WTC11 (cell line): ENCODE measurements at regions not wholly inside any gene's neighbourhood (a gene's known extent, or its start where the extent isn't known, plus 50 kb on each side); places are given as distances from the start of the nearest gene placed in this dataset.

Experiments
- ATAC-seq: fragments of 200-7000 bp; cut with Tn5 transposase; 2 replicates; pipeline ENCODE4 v1.10.0; 2021; ENCODE audit warnings: mild to moderate bottlenecking, moderate library complexity
- CTCF ChIA-PET: fragments of 300-600 bp; sonication (Branson Sonifier 250); formaldehyde crosslinking; loops from one replicate; lab custom pipeline; 2021; ENCODE audit warnings: antibody characterized with exemption; lab: Charles Lee
- POLR2A ChIA-PET: fragments of 350-600 bp; sonication (Branson Sonifier 250); formaldehyde crosslinking; loops from one replicate; lab custom pipeline; 2021; ENCODE audit warnings: antibody characterized with exemption; lab: Charles Lee
- DNase-seq: peaks from one replicate; pipeline ENCODE4 v3.0.0; 2021; ENCODE audit warnings: low spot score
- H3K27ac Mint-ChIP-seq: 2 replicates; pipeline ENCODE4 v1.8.0; 2021; ENCODE audit warnings: mixed read lengths
- H3K27me3 Mint-ChIP-seq: 2 replicates; pipeline ENCODE4 v1.8.0; 2021; ENCODE audit warnings: low read depth, mild to moderate bottlenecking, moderate library complexity, mixed read lengths
- H3K36me3 Mint-ChIP-seq: 2 replicates; pipeline ENCODE4 v1.8.0; 2021; ENCODE audit warnings: mixed read lengths
- H3K4me1 Mint-ChIP-seq: 2 replicates; pipeline ENCODE4 v1.8.0; 2022; ENCODE audit warnings: mixed read lengths
- H3K4me3 Mint-ChIP-seq: 2 replicates; pipeline ENCODE4 v1.8.0; 2021; ENCODE audit warnings: mild to moderate bottlenecking, moderate library complexity, mixed read lengths
- H3K9me3 Mint-ChIP-seq: 2 replicates; pipeline ENCODE4 v1.8.0; 2021; ENCODE audit warnings: mixed read lengths
- CTCF ChIP-seq: fragments of 200-600 bp; IDR thresholded peaks from 2 replicates; pipeline ENCODE4 v1.8.0; 2022; ENCODE audit warnings: antibody characterized with exemption
- ELF4 ChIP-seq: sonication (generic); formaldehyde crosslinking; IDR thresholded peaks from 2 replicates; pipeline ENCODE4 v1.8.1; 2022; ENCODE audit warnings: low read depth, mild to moderate bottlenecking, moderate library complexity, missing genetic modification reagents
- ESRRA ChIP-seq: sonication (generic); formaldehyde crosslinking; IDR thresholded peaks from 2 replicates; pipeline ENCODE4 v1.8.1; 2022; ENCODE audit warnings: mild to moderate bottlenecking, missing genetic modification reagents, borderline replicate concordance
- ETV6 ChIP-seq: sonication (generic); formaldehyde crosslinking; IDR thresholded peaks from 2 replicates; pipeline ENCODE4 v1.8.1; 2022; ENCODE audit warnings: mild to moderate bottlenecking, missing genetic modification reagents
- FOXJ3 ChIP-seq: sonication (generic); formaldehyde crosslinking; IDR thresholded peaks from 2 replicates; pipeline ENCODE4 v1.9.0; 2021; ENCODE audit warnings: missing genetic modification reagents, mild to moderate bottlenecking, borderline replicate concordance
- FOXK1 ChIP-seq: sonication (generic); formaldehyde crosslinking; IDR thresholded peaks from 2 replicates; pipeline ENCODE4 v1.8.0; 2022; ENCODE audit warnings: mild to moderate bottlenecking, moderate library complexity, missing genetic modification reagents
- FOXP1 ChIP-seq: sonication (generic); formaldehyde crosslinking; IDR thresholded peaks from 2 replicates; pipeline ENCODE4 v1.8.0; 2022; ENCODE audit warnings: missing genetic modification reagents, mild to moderate bottlenecking, moderate library complexity, borderline replicate concordance
- GRHL2 ChIP-seq: fragments of 250-450 bp; sonication (Bioruptor Pico); IDR thresholded peaks from 2 replicates; pipeline ENCODE4 v1.8.0; 2022; ENCODE audit warnings: mild to moderate bottlenecking, moderate library complexity; ENCODE audit not compliant: insufficient replicate concordance, severe bottlenecking
- JUN ChIP-seq: sonication (generic); formaldehyde crosslinking; IDR thresholded peaks from 2 replicates; pipeline ENCODE4 v1.8.0; 2023; ENCODE audit warnings: mild to moderate bottlenecking, missing genetic modification reagents
- NR1H2 ChIP-seq: sonication (generic); formaldehyde crosslinking; IDR thresholded peaks from 2 replicates; pipeline ENCODE4 v1.9.0; 2021; ENCODE audit warnings: mild to moderate bottlenecking, moderate library complexity, missing genetic modification reagents
- NR3C1 ChIP-seq: sonication (generic); formaldehyde crosslinking; conservative IDR thresholded peaks from 2 replicates; pipeline ENCODE4 v1.8.1; 2023; ENCODE audit warnings: low read depth, mild to moderate bottlenecking, missing genetic modification reagents
- RELA ChIP-seq: sonication (generic); formaldehyde crosslinking; IDR thresholded peaks from 2 replicates; pipeline ENCODE4 v1.8.1; 2022; ENCODE audit warnings: missing genetic modification reagents, mild to moderate bottlenecking, borderline replicate concordance
- RORB ChIP-seq: fragments of 250-450 bp; sonication (Bioruptor Pico); IDR thresholded peaks from 2 replicates; pipeline ENCODE4 v1.9.0; 2021; ENCODE audit warnings: mild to moderate bottlenecking
- SMAD3 ChIP-seq: sonication (generic); formaldehyde crosslinking; IDR thresholded peaks from 2 replicates; pipeline ENCODE4 v1.8.0; 2022; ENCODE audit warnings: missing genetic modification reagents, mild to moderate bottlenecking, borderline replicate concordance
- SOX15 ChIP-seq: fragments of 250-450 bp; sonication (Bioruptor Pico); IDR thresholded peaks from 2 replicates; pipeline ENCODE4 v1.9.0; 2021; ENCODE audit warnings: mild to moderate bottlenecking
- TP53 ChIP-seq: sonication (generic); formaldehyde crosslinking; IDR thresholded peaks from 2 replicates; pipeline ENCODE4 v1.8.1; 2023; ENCODE audit warnings: mild to moderate bottlenecking, missing genetic modification reagents
- ZNF317 ChIP-seq: sonication (generic); formaldehyde crosslinking; IDR thresholded peaks from 2 replicates; pipeline ENCODE4 v1.8.1; 2023; ENCODE audit warnings: low read depth, mild to moderate bottlenecking, moderate library complexity, missing genetic modification reagents, borderline replicate concordance
- ZNF416 ChIP-seq: fragments of 250-450 bp; sonication (Bioruptor Pico); IDR thresholded peaks from 2 replicates; pipeline ENCODE4 v1.9.0; 2021; ENCODE audit warnings: mild to moderate bottlenecking, inconsistent platforms
- ZNF671 ChIP-seq: fragments of 250-450 bp; sonication (Bioruptor Pico); IDR thresholded peaks from 2 replicates; pipeline ENCODE4 v1.8.0; 2021; ENCODE audit warnings: mild to moderate bottlenecking
- TF ChIP-seq, protein P1 (sequence below): sonication (generic); formaldehyde crosslinking; IDR thresholded peaks from 2 replicates; pipeline ENCODE4 v1.8.1; 2023; ENCODE audit warnings: mild to moderate bottlenecking, missing genetic modification reagents, moderate library complexity
- TF ChIP-seq, protein P2 (sequence below): sonication (generic); formaldehyde crosslinking; IDR thresholded peaks from 2 replicates; pipeline ENCODE4 v1.8.1; 2022; ENCODE audit warnings: low read depth, mild to moderate bottlenecking, moderate library complexity, missing genetic modification reagents, borderline replicate concordance
- TF ChIP-seq, protein P3 (sequence below): fragments of 250-450 bp; sonication (Bioruptor Pico); IDR thresholded peaks from 2 replicates; pipeline ENCODE4 v1.9.0; 2021; ENCODE audit warnings: mild to moderate bottlenecking

DNA sequence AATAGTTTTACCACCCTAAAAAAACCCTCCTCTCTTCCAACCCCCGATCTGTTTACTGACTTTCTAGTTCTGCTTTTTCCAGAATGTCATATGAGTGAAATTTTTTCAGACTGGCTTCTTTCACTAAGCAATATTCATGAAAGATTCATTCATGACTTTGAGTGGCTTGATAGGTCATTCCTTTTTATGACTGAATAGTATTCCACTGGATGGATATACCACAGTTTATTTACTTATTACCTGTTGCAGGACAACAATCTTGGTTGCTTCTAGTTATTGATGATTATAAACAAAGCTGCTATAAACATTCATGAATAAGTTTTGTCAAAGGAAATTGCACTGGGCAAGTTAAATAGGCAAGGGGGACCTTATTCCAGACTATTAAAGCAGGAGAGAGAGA, 264.2 kb downstream of the UTP18 start (continued):
- TF ChIP-seq, protein P1, sequence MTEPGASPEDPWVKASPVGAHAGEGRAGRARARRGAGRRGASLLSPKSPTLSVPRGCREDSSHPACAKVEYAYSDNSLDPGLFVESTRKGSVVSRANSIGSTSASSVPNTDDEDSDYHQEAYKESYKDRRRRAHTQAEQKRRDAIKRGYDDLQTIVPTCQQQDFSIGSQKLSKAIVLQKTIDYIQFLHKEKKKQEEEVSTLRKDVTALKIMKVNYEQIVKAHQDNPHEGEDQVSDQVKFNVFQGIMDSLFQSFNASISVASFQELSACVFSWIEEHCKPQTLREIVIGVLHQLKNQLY (CRISPR knock-in tag), result no peak
- TF ChIP-seq SOX15 (CRISPR knock-in tag) (no peak), FOXP1 (CRISPR knock-in tag) (no peak), ESRRA (no peak), RORB (CRISPR knock-in tag) (no peak)
- TF ChIP-seq, protein P2, sequence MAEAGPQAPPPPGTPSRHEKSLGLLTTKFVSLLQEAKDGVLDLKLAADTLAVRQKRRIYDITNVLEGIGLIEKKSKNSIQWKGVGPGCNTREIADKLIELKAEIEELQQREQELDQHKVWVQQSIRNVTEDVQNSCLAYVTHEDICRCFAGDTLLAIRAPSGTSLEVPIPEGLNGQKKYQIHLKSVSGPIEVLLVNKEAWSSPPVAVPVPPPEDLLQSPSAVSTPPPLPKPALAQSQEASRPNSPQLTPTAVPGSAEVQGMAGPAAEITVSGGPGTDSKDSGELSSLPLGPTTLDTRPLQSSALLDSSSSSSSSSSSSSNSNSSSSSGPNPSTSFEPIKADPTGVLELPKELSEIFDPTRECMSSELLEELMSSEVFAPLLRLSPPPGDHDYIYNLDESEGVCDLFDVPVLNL (CRISPR knock-in tag), result no peak

DNA sequence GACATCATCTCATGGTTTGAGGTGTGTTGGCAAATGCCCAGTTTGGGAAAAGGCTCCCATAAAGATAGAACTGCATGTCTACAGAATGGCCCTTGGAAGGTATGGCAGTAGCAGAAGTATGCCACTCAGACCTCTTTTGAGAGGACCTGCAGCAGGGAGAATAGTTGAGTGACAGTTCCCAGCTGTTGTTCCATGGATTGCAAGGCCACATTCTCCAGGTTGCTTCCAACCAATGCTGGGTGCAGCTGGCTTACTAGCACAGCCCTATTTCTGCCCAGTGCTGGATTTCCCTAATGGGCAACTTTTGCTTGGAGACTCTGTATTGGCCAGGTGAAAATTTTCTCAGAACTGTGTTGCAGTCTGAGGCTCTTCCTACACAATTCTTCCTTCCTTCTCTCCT, 266.2 kb downstream of the UTP18 start:
- DNase-seq, result no peak
- Mint-ChIP-seq H3K4me3 (no peak overlapping the region), H3K27me3 (peaks cover 13% of the 10 kb centered on the region), H3K36me3 (0 out of 2 replicates have a peak, but pooled peaks cover 2% of the 10 kb centered on the region), H3K27ac (no peak overlapping the region), H3K4me1 (no peaks in the 10 kb centered on the region), H3K9me3 (peaks cover 28% of the 10 kb centered on the region)
- no peak for TF ChIP-seq GRHL2 (CRISPR knock-in tag)
- no peak for TF ChIP-seq TP53 (CRISPR knock-in tag)
- no peak for TF ChIP-seq ZNF317 (CRISPR knock-in tag)
- TF ChIP-seq ETV6, result no peak
- no peak for TF ChIP-seq ZNF416
- TF ChIP-seq SMAD3 (CRISPR knock-in tag), result no peak
- no peak for TF ChIP-seq NR3C1 (CRISPR knock-in tag)
- ChIA-PET POLR2A (no interaction called here), CTCF (no interaction called here)
- ATAC-seq, result no peak

DNA sequence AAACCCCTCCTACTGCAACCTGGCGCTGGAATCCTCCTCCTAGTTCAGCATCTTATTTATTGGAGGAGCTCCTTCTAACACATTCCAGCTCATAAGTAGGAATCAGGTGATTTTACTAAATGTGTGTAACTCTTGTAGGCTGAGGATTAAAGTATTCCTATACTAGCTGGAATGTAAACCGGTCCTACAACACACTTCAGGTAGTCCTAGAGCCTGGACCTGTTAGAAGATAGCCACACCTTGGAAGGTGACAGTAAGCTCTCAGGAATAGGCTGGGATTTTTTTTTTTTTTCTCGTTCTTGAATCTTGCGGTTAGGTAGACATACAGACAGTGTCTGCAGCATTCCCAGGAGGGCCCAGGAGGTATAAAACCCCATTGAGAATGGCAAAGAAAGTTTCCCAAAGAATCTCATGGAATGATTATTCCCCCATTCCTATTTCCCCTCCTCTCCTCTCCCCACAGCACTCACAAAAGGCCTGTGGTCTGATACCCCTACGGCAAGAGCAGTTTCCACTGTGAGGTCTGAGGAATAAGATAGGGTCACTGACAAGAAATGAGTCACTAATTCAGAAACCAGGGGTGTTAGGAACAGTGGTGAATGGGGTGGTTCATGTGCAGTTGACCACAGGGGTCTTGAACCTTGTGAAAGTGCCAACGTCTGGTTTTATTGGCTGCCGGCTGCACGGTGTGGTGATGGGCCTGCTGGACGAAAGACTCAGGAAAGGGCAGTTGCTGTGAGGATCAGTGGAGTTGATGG, 267.1 kb downstream of the UTP18 start:
- ATAC-seq, result no peak
- ChIA-PET CTCF (no interaction called here), POLR2A (no interaction called here)
- TF ChIP-seq RELA (CRISPR knock-in tag) (no peak), NR1H2 (CRISPR knock-in tag) (no peak), RORB (CRISPR knock-in tag) (no peak), FOXK1 (CRISPR knock-in tag) (no peak), ELF4 (no peak), ZNF671 (no peak), CTCF (no peak), FOXJ3 (CRISPR knock-in tag) (no peak), JUN (no peak), ETV6 (no peak)
- TF ChIP-seq, protein P3, sequence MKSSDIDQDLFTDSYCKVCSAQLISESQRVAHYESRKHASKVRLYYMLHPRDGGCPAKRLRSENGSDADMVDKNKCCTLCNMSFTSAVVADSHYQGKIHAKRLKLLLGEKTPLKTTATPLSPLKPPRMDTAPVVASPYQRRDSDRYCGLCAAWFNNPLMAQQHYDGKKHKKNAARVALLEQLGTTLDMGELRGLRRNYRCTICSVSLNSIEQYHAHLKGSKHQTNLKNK (CRISPR knock-in tag), result no peak
- peaks cover 13% of the 10 kb centered on the region for H3K27me3 Mint-ChIP-seq
- H3K4me1 Mint-ChIP-seq, result no peaks in the 10 kb centered on the region
- no peak overlapping the region for H3K27ac Mint-ChIP-seq
- H3K4me3 Mint-ChIP-seq, result no peak overlapping the region
- no peak for DNase-seq
- H3K9me3 Mint-ChIP-seq, result peaks cover 24% of the 10 kb centered on the region
- 0 out of 2 replicates have a peak, but pooled peaks cover 2% of the 10 kb centered on the region for H3K36me3 Mint-ChIP-seq
